LNCAP (cell line): ENCODE measurements at regions not wholly inside any gene's neighbourhood (a gene's known extent, or its start where the extent isn't known, plus 50 kb on each side); places are given as distances from the start of the nearest gene placed in this dataset.

Experiments used
- TF ChIP-seq, protein P1 (sequence below): fragments of 450-650 bp; IDR thresholded peaks from 2 replicates; pipeline ENCODE4 v1.5.1; 2017; ENCODE audit warnings: mild to moderate bottlenecking

GRCh38 chr3:193754719-193755118 lies 161.7 kb downstream of the OPA1 start:
- TF ChIP-seq, protein P1, sequence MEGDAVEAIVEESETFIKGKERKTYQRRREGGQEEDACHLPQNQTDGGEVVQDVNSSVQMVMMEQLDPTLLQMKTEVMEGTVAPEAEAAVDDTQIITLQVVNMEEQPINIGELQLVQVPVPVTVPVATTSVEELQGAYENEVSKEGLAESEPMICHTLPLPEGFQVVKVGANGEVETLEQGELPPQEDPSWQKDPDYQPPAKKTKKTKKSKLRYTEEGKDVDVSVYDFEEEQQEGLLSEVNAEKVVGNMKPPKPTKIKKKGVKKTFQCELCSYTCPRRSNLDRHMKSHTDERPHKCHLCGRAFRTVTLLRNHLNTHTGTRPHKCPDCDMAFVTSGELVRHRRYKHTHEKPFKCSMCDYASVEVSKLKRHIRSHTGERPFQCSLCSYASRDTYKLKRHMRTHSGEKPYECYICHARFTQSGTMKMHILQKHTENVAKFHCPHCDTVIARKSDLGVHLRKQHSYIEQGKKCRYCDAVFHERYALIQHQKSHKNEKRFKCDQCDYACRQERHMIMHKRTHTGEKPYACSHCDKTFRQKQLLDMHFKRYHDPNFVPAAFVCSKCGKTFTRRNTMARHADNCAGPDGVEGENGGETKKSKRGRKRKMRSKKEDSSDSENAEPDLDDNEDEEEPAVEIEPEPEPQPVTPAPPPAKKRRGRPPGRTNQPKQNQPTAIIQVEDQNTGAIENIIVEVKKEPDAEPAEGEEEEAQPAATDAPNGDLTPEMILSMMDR, result no peak

GRCh38 chr3:193756536-193756935 lies 163.5 kb downstream of the OPA1 start:
- TF ChIP-seq, protein P1, result no peak

GRCh38 chr3:193757457-193757856 lies 164.4 kb downstream of the OPA1 start:
- TF ChIP-seq, protein P1, result no peak

DNA sequence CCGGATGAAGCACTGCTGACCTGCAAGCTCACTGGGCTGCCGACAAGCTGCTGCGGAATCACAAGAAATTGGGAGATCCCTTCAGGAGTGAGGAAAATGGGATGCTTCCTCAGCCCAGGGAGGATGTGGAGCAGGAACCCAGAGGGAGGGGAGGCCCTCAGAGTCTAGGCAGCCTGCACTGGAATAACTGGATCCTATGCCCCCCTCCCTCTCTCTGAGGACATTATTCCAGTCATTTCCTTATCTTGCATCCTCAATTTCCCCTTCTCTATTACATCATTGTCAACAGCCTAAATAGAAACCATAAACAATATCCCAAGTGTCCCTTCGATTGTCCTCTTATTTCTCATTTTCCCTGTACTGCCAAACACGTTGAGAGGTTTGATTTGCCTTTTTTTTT lies 169.0 kb downstream of the OPA1 start:
- TF ChIP-seq, protein P1, result no peak

DNA sequence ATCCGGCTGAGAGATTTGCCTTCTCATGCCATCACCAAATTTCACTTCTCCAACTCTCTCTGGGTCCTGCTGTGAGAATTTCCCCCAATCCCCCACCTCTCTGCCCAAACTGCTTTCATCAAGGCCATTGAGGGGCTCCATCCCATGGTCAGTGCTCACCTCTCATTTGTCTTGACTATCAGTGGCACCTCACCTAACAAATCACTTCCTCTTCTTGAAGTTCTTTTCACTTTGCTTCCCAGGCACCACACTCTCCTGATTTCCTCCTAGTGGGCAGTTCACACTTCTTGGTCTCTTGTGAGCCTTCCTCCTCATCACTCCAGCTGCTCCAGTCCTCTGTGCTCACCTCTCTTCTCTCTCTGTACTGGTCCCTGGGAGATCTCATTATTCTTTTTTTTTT lies 169.6 kb downstream of the OPA1 start:
- TF ChIP-seq, protein P1, result no peak

GRCh38 chr3:193764959-193765358 lies 172.0 kb downstream of the OPA1 start:
- TF ChIP-seq, protein P1, result no peak

GRCh38 chr3:193767353-193768069 lies 174.5 kb downstream of the OPA1 start:
- TF ChIP-seq, protein P1, result no peak

- TF ChIP-seq, protein P1, result no peak
Measured at GRCh38 chr3:193768070-193768394, 175.0 kb downstream of the OPA1 start.
